ENCODE measurements at regions not wholly inside any gene's neighbourhood (a gene's known extent, or its start where the extent isn't known, plus 50 kb on each side); places are given as distances from the start of the nearest gene placed in this dataset.

DNA sequence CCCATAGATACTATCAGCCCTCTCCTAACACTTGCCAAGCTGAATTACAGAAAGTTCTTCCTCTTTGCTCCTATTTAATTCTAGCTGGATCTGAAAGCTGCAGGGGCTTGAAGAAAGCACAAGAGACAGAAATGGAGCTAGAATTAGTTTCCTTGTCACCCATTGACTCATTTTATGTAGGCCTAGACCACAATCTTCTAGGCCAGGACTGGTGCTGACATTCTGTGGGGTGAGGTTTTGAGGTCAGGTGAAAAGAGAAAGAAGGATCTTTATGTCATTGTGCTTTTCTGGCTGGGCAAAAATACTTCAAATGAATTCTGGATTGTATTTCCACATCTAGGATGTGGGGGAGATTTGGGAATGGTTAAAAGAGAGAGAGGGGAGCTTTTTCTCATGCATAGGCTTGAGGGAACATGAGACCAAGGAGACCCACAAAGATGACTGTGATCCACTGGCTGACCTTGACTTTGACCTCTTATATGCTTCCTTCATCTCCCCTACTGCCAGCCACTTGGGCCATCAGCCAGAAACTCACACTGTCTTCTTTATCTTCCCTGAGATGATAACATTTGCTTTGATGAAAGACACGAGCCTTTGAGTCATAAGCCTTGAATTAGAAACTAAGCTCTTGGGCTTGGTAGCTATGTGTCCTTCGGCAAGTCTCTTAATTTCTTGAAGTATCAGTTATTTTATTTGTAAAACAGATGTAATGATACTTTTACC lies 274.9 kb upstream of the CADM1 start:
- DNase-seq (ENCODE audit: low read depth in 4 of 4, low spot score in 2 of 4), result no peak

DNA sequence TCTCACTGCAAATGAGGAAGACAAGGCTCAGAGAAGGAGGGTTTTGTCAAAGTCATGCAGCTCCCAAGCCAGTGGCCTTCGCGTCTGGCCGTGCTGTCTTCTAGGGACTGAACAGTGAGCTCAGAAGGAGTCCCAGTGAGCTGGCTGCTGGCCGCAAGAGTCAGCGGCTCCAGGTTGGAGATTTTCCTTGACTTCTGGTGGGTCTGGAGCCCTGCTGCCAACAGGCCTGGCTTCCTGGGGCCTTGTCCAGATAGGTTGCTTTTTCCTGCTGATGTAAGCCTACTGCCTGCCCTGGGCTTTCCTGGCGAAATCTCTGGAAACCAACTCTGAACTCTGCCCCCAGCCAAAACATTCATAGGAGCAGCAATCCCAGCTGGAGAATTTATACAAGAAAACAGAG lies 272.7 kb upstream of the CADM1 start:
- DNase-seq (ENCODE audit: low read depth in 4 of 4, low spot score in 2 of 4), result no peak

DNA sequence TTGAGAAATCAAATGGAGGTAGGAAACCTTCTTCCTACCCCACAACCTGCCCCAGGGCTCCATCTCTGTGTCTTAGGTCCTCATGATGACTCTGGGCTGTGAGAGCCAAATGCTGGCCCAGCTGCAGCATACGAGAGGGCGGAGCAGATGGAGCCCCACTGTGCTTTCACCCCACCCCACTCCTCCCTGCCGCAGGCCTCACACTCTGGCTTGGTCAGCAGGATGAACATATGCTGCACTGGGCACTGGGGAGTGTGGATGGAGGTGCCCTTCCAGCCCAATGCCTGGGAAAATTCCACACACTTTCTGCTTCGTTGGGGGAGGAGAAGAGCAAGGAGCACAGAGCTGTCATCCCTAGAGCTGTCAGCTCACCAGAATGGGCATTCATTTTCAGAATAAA lies 271.6 kb upstream of the CADM1 start:
- no peak for DNase-seq (ENCODE audit: low read depth in 4 of 4, low spot score in 2 of 4)

DNA sequence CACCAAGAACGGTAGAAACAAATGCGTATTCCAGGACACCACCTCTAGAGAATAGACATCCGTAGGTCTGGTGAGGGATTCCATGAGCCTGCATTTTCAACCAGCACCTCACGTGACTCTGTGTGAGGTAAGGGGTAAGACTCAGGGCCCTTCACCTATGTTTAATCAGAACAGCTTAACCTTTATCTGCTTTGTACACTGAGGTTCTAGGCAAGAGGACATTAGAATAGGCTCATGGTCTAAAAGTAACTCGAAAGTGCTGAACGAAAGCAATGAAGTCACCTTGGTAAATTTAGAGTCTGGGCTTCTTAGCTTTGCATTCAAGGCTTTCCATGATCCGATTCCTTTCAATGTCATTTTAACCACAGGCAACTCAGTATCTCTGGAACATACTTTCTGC lies 270.5 kb upstream of the CADM1 start:
- DNase-seq (ENCODE audit: low read depth in 4 of 4, low spot score in 2 of 4), result no peak

DNA sequence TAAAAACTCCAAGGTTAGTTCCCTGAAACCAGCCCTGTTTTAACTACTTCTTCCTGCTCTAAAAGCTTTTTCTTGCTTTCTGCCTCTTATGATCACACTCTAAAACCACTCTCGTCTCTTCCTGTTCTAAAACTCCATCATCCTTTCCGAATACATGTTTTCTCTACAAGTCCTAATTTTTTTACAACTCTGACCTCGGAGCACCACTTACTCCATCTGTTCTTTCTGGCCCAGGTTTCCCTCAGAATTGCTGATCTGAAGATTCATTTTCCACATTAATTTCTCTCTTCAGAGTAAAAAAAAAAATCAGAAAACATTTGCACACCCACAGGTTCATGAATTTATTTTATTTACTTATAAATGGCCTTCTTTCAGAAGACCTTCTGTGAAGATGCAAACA lies 265.7 kb upstream of the CADM1 start:
- DNase-seq (ENCODE audit: low read depth in 4 of 4, low spot score in 2 of 4), result no peak

DNA sequence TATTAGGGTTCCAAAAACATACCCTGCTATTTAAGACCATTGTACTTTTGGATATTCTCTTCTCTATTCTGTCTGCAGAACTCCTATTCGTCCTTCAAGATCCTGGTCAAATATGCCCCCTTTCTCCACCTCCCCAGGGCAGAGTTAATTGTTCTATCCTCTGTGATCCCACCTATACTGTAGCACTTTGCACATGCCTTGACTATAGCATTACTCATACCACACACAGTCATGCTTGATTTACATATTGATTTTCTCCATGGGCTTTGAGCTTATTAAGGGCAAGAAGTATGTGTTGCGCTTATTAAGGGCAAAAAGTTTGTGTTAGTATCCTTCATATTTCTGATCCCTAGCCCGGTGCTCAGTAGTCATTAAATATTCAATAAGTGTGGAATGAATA lies 263.7 kb upstream of the CADM1 start:
- DNase-seq (ENCODE audit: low read depth in 4 of 4, low spot score in 2 of 4), result no peak

DNA sequence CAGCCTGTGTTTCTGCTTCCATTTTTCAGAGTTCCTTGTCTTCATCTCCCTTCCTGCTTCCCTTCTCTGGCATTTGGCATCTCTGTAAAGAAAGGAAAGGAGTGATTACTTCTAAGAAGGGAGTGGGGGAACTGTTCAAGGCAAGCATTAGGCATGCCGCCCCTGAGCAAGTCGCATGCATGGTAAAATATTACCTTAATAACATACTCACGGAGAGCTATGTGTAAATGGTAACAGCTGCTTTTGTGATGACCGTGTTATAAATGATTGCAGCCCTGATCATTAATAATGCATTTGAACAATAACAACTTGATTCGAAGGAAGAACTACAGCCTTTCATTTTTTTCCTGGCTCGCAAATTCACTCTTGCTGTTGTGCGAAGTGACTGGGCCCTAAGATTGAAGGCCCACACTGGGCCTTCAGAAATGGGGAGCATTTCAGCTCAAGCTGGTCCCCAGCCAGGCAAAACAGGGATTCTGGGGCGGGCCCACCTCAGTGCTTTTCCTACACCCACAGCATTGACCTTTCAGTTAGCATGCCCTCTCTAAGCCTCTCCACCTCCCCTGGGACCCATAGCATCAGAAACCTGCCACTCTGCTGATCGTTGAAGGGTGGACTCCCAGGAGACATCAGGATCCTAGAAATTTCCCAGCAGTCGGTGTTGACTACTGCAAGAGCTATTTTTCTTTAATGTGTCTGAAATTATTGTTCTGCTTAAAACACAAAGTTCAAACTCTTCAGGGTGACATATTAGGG lies 263.0 kb upstream of the CADM1 start:
- DNase-seq (ENCODE audit: low read depth in 4 of 4, low spot score in 2 of 4), result no peak

DNA sequence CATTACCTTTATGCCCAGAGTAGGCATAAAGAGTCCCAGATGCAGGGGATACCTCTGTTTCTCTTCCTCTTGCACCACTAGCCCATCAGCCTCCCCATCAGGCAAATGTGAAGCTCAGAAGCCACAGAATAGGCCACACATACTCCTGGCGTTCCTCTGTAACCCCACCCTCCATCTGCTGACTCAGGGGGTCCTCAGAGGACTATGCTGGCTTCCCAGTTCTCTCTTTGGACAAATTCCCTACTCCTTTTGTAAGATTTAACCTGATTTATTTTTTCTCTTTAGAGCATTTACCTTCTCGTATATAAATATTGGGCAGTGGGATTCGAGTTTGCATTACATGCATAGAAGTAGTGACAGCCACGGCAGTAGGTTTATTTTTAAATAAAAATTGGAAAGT lies 262.3 kb upstream of the CADM1 start:
- no peak for DNase-seq (ENCODE audit: low read depth in 4 of 4, low spot score in 2 of 4)

DNA sequence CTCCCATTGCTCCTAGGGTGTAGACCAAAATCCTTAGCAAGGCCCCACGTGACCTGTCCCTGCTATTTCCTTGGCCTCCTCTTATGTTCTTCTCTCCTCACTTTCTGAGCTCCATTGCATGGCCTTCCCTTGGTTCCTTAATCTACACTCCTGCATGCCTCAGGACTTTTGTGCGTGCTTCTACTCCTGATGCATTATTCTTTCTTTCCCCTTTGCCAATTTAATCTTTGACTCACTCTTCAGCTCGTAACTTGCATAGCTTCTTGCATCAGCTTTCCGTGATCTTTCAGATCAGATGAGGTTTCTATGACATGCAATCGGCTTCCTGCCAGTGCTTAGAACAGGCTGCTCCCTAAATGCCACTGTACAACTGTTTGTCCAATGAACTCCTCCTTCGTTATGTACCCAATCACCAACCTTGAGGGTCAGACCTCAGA lies 261.6 kb upstream of the CADM1 start:
- no peak for DNase-seq (ENCODE audit: low read depth in 4 of 4, low spot score in 2 of 4)

DNA sequence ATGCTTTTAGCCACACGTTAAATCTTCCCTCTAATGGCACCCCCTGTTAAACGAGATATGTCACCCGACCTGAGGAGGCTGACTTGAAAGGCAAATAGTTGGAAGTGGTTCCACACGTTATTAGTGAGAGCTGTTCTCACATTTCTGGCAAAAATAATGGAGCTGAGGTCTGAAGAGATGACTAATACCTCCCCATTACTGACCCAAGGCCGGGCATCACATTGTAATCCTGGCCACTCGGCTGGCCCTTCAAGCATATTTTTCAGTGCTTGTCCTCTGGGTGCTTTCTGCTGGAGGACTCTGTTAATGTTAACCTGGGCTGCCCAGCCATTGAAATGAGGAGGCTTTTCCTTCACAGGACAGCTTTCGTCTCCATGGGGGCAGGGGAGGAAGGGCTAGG lies 260.0 kb upstream of the CADM1 start:
- DNase-seq (ENCODE audit: low read depth in 4 of 4, low spot score in 2 of 4), result no peak

DNA sequence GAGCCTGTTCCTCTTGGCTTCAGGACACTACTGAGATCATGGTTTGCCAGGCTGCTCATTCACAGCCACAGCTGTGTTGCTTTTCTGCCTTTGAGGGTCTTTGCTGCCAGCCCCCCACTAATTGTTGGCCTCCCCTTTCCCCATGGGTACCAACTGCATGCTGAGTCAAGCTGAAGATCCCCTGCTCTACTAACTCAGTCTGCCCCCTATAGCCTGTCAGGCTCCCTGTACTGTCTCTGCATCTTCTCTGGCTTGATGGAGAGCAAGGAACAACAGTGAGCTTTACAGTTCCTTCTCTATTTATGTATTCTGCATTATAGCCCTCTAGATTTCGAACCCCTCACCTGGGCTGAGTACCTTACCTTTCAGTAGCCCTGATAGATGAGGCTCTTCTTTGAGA lies 257.6 kb upstream of the CADM1 start:
- no peak for DNase-seq (ENCODE audit: low read depth in 4 of 4, low spot score in 2 of 4)

DNA sequence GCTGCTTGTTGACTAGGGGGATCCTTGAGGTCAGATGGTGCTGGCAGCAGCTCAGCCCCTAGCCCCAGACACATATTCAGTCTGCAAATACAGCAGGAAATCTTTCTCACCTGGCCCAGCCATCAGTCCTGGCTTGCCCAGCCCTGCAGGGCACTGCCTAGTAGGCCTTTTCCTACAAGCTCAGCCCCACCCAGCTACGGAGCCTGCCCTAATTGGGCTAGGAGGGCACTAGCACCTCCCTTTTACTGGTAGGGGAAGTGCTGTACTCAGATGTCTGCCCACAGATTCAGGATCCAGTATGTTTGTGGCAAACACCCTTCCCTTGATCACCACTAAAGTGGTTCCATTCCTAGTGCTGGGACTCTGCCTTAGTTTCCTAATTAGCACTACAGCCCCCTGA lies 257.1 kb upstream of the CADM1 start:
- DNase-seq (ENCODE audit: low read depth in 4 of 4, low spot score in 2 of 4), result no peak

DNA sequence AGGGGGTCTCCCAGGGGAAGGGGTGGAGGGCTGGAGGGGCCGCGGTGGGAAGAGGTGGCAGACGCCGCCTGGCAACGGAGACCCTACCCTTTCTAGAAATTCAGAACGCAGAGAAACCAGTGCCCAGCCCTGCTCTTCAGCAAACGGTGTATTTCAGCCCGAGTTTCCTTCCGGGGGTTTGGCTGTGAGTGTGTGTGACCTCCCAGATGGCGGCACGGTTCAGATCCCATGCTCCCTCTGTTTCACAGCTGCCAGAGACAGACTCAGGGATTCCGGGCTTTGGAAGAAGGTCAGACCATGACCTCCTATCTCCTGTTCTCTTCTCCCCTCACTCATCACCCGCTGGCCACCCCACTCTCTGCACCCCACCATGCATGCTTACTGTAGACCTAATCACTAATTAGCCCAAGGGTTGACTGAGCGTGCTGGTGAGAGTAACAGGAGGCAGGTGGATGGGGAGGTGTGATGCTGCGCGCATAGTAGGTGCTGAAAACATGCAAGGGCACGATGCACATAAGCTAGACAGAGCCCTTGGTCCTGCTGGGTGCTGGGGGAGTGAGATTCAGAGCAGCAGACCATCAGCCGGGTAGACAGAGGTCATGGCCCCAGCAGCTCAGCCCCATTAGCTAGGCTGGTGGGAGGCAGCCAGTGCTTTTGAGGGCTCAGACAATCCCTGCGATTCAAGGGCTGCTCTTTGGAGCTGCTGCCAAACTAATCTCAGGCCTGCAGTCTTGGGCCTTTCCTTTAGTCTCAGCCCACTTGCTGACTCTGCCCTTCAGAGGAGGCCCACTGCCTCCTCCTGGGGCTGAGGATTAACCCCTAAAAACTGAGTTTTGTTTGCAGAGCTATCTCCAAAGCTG lies 256.5 kb upstream of the CADM1 start:
- DNase-seq (ENCODE audit: low read depth in 4 of 4, low spot score in 2 of 4), result no peak

DNA sequence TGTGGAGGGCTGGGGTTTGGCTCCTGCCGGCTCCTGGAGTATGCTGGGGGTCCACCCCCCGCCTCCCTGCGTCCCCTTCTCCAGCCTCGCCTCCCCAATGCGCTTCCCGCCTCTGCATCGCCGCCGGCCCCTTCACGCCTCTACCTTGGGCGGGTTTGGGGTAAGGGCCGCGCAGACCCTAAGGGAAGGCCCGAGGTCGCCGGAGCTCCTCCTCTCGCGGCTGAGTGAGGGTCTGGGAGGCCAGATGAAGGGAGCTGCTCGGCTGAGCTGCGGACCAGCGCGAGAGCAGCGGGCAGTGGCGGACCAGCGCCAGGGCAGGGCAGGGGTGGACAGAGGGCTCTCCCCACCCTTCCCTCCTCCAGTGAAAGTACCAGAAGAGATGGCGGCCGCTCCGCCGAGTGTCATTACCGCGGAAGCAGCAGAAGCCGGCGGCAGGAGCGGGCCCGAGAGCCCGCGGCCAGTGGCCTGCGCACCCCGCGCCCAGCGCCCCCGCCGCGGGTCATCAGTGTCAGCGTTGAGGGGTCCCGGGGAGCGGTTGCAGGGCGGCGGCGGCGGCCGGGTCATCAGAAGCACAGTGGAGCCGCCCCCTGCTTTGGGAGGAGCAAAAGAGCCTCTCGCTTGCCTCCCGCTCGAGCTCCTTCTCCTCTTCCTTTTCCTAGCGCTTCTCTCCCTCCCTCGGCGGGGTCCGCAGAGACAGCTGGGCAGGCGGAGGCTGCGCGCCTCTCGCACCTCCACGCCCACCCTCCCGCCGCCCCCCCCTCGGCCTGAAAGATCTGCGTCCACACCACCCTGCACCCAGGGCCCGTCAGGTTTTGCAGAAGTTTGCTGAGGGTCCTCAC lies 255.6 kb upstream of the CADM1 start:
- no peak for DNase-seq (ENCODE audit: low read depth in 4 of 4, low spot score in 2 of 4)

DNA sequence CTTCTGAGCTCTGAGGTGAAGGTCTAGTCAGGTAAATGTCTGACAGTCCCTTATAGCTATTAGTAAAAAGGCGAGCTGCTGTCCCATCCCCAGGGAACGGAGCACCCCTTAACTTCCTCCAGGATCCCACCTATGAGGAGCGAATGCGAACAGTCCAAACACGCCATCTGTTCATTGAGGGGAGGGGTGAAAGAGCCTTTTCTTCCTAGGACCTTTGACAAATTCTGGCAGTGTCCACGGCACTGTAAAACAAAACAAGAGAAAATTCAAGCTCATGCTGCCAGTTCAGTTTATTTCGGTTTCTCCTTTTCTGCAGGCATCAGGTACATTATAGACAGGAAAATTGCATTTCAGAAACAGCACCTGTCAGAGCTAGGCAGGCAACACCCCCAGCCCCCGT lies 253.8 kb upstream of the CADM1 start:
- no peak for DNase-seq (ENCODE audit: low read depth in 4 of 4, low spot score in 2 of 4)

DNA sequence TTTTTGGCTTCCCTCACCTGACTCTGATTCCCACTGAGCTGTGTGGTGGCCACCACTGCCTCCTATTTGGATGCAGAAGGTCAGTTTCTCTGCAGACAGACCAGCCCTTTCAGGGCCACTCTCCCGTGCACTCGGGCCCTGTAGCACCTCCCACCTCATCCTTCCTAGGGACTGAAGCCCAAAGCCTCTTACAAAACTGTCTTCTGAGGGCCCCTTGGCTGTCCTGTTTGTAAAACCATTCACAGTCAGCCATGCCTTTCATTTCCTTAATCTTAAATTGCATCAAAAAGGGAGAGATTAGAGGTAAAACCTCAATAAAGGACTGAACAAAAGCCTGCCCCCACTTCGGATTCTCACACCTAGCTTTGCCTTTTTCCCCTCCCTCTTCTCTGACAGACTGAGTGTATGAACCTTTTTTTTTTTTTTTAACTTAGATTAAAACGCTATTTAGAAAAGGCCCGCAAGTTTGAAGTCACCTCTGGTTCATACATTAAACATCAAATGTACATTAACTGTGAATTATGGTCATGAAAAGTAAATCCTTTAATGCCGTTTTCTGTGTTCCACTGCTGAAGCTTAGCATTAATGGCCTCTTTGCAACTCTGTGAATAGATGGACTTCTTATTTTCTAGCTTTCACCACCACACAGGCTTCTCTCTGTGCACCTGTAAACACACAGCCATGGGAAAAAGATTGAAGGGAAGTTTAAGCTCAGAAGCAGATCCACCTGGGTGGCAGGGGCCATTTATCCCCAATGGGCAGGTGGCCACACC lies 247.2 kb upstream of the CADM1 start:
- DNase-seq (ENCODE audit: low read depth in 4 of 4, low spot score in 2 of 4), result no peak

DNA sequence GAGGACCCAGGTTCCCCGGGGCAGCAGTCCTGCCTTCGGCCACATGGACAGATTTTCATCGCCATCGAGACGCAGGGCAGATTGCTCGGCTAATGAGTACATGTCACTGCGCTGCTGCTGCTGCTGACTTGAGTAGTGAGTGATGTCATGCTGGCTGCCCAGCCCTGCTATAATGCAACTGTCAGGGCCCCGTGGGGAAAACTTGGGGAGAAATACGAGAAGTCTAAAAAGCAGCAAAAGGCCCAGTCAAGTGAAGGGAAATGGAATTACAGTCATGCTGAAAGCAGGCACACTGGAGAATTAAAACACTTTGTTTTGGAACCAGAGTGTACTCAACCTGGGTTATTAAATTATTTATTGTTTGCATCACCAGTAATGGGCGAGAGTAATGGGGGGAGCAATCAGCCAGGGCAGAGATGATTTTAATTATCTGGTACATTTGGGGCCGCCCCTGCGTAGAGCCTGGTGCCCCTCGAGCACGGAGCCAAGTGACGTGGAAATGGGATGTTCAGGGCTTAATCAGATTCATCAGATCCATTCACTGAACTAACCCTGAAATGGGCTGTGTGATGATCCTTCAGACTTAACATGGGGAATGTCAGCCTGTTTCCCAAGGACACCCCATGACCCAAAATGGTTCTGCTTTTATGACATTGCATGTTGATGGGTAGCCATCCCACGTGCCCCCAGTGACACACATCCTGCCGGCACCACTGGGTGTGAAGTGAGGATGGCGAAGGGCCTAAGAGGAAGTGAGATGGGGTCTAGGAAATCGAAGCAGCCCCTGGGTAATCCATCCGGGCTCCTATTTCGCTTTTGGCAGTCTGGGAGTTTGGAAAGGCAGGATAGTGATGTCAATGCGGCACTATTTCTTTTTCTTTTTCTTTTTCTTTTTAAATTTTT lies 241.6 kb upstream of the CADM1 start:
- DNase-seq (ENCODE audit: low read depth in 4 of 4, low spot score in 2 of 4), result no peak

DNA sequence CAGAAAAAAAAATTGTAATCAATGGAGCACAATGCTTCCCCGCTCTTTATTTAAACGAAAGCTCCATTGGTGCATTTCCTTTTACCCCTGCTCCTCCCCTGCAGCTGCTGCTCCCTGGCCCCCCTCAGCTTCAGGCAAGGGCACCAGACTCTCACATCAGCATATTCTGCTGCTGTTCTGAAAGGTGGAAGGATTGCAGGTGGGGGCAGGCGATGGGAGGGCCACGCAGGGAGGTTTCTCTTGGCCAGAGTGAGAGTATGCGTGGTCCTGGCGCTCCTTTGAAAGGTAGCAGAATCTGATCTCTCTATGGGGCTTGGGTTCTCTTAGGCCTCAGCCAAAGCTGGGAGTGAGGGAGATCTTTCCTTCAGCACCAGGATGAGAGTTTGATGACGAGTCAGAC lies 240.9 kb upstream of the CADM1 start:
- no peak for DNase-seq (ENCODE audit: low read depth in 4 of 4, low spot score in 2 of 4)

DNA sequence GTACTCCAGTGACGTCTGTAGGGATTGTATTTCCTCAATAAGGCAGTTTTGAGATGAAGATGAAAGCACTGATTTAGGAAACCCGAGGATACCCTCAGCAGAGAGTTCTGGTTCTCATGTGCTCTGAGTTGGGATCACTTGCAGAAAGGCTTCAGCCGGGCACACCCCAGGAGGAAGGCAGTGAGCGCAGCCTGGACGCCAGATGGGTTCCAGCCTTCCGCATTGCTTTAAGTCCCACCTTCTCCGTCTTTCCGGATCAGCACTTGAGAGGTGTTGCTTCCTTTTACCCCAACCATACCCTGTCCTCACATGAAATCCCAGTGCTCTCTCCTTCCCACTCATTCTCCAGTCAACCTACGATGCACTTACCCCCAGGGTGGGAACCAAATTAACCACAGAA lies 239.5 kb upstream of the CADM1 start:
- no peak for DNase-seq (ENCODE audit: low read depth in 4 of 4, low spot score in 2 of 4)
